ENCODE measurements at regions not wholly inside any gene's neighbourhood (a gene's known extent, or its start where the extent isn't known, plus 50 kb on each side); places are given as distances from the start of the nearest gene placed in this dataset.

- Mint-ChIP-seq H3K27ac (no peak overlapping the region), H3K27me3 (ENCODE audit: low read depth) (no peaks in the 10 kb centered on the region), H3K36me3 (no peaks in the 10 kb centered on the region), H3K4me1 (no peaks in the 10 kb centered on the region), H3K4me3 (no peak overlapping the region), H3K9me3 (no peaks in the 10 kb centered on the region)
- no peak for DNase-seq (ENCODE audit: low spot score)
- ChIA-PET POLR2A (no interaction called here), CTCF (no interaction called here)
- ATAC-seq = no peak
- TF ChIP-seq HMGA2 (CRISPR knock-in tag; IDR thresholded peaks at IDR 0.05) (peak; percentile 90), FOXP4 (CRISPR knock-in tag; IDR thresholded peaks at IDR 0.05) (no peak)
These were observed 1291.9 kb upstream of the EPHA6 start for GRCh38 chr3:95522449-95522848.

DNA sequence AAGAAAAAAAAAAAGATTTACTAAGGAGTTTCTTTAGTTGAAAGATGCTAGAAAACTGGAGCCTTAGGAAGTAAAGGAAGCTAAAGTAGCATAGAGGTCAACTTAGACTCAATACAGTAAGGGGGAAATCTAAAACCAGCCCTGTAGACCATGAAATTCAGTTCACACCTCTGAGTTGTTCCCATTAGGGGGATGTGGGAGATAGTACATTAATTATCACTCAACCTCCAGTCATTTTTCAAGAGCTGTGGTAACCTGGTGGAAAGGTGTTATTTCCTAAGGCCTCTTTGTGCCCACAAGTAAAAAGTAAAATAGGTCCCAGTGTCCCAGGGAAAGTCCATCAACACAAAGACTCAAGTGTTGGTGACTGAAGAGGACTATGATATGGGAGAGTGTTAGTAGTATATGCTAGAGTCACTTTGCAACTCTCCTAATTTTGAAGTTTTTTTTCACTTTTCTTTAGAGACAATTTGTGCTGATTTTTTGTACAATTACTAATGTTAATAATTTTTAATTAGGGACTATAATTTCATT, 1274.4 kb upstream of the EPHA6 start:
- ChIA-PET POLR2A (interaction anchor here (0.6 kb wide), 1 partner anchor 581 kb away, joined by 3 read pairs; no protein-coding TSS in a partner anchor), CTCF (no interaction called here)
- peaks cover 9% of the 10 kb centered on the region for H3K4me1 Mint-ChIP-seq
- TF ChIP-seq ZNF121 (CRISPR knock-in tag; IDR thresholded peaks at IDR 0.05) (no peak), SOX15 (CRISPR knock-in tag; IDR thresholded peaks at IDR 0.05) (no peak), HMGXB4 (CRISPR knock-in tag; IDR thresholded peaks at IDR 0.05) (no peak), USF1 (CRISPR knock-in tag; IDR thresholded peaks at IDR 0.05) (no peak), ZNF396 (CRISPR knock-in tag; IDR thresholded peaks at IDR 0.05; ENCODE audit: borderline replicate concordance) (no peak), ATF2 (CRISPR knock-in tag; IDR thresholded peaks at IDR 0.05; ENCODE audit: borderline replicate concordance, low read depth) (no peak), CREB1 (CRISPR knock-in tag; IDR thresholded peaks at IDR 0.05) (no peak), EMX1 (CRISPR knock-in tag; IDR thresholded peaks at IDR 0.05) (no peak), CREM (CRISPR knock-in tag; IDR thresholded peaks at IDR 0.05) (no peak)
- TF ChIP-seq, protein P1, sequence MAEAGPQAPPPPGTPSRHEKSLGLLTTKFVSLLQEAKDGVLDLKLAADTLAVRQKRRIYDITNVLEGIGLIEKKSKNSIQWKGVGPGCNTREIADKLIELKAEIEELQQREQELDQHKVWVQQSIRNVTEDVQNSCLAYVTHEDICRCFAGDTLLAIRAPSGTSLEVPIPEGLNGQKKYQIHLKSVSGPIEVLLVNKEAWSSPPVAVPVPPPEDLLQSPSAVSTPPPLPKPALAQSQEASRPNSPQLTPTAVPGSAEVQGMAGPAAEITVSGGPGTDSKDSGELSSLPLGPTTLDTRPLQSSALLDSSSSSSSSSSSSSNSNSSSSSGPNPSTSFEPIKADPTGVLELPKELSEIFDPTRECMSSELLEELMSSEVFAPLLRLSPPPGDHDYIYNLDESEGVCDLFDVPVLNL (CRISPR knock-in tag; IDR thresholded peaks at IDR 0.05; ENCODE audit: borderline replicate concordance, low read depth) = no peak
- TF ChIP-seq, protein P2, sequence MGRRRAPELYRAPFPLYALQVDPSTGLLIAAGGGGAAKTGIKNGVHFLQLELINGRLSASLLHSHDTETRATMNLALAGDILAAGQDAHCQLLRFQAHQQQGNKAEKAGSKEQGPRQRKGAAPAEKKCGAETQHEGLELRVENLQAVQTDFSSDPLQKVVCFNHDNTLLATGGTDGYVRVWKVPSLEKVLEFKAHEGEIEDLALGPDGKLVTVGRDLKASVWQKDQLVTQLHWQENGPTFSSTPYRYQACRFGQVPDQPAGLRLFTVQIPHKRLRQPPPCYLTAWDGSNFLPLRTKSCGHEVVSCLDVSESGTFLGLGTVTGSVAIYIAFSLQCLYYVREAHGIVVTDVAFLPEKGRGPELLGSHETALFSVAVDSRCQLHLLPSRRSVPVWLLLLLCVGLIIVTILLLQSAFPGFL (CRISPR knock-in tag; IDR thresholded peaks at IDR 0.05; ENCODE audit: borderline replicate concordance) = no peak
- H3K4me3 Mint-ChIP-seq = no peak overlapping the region
- no peaks in the 10 kb centered on the region for H3K27me3 Mint-ChIP-seq (ENCODE audit: low read depth)
- H3K9me3 Mint-ChIP-seq = peaks cover 12% of the 10 kb centered on the region
- H3K36me3 Mint-ChIP-seq = peaks cover 8% of the 10 kb centered on the region; the same call in 1 of the 2 replicates
- ATAC-seq (no peak), DNase-seq (ENCODE audit: low spot score) (no peak)
- no peak overlapping the region for H3K27ac Mint-ChIP-seq

DNA sequence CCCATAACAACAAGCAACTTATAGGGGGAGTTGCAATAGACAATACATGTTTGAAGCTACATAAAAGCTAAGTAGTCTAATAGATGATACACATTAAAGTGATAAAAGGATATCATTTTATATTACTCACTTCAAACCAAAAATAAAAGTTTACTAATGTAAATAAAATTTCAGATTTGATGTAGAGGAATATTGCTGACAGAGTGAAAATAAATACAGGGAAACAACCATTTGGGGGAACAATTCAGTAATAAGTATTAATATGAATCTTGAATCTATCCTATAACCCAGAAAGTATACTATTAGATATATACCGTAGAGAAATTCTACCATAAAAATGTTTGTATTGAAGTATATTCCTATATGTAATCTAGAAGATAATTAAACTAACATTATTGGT, 1248.9 kb upstream of the EPHA6 start:
- H3K9me3 Mint-ChIP-seq = peaks cover 12% of the 10 kb centered on the region
- TF ChIP-seq ELF4 (CRISPR knock-in tag; IDR thresholded peaks at IDR 0.05; ENCODE audit: low read depth) = no peak
- TF ChIP-seq SOX15 (CRISPR knock-in tag; IDR thresholded peaks at IDR 0.05) = no peak
- TF ChIP-seq MLX (CRISPR knock-in tag; IDR thresholded peaks at IDR 0.05) = no peak
- TF ChIP-seq, protein P3, sequence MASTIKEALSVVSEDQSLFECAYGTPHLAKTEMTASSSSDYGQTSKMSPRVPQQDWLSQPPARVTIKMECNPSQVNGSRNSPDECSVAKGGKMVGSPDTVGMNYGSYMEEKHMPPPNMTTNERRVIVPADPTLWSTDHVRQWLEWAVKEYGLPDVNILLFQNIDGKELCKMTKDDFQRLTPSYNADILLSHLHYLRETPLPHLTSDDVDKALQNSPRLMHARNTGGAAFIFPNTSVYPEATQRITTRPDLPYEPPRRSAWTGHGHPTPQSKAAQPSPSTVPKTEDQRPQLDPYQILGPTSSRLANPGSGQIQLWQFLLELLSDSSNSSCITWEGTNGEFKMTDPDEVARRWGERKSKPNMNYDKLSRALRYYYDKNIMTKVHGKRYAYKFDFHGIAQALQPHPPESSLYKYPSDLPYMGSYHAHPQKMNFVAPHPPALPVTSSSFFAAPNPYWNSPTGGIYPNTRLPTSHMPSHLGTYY (CRISPR knock-in tag; IDR thresholded peaks at IDR 0.05) = no peak
- no peak for TF ChIP-seq ZNF138 (CRISPR knock-in tag; conservative IDR thresholded peaks at IDR 0.05)
- no peak for TF ChIP-seq NR2C2 (CRISPR knock-in tag; IDR thresholded peaks at IDR 0.05)
- TF ChIP-seq ZBTB21 (CRISPR knock-in tag; IDR thresholded peaks at IDR 0.05; ENCODE audit: borderline replicate concordance) = no peak
- TF ChIP-seq NR1H2 (CRISPR knock-in tag; IDR thresholded peaks at IDR 0.05) = no peak

More for the DNA sequence above, 1248.9 kb upstream of the EPHA6 start:
- ChIA-PET CTCF (no interaction called here), POLR2A (no interaction called here)
- no peak overlapping the region for H3K4me3 Mint-ChIP-seq
- ATAC-seq (no peak), DNase-seq (ENCODE audit: low spot score) (no peak)
- no peak overlapping the region for H3K27ac Mint-ChIP-seq
- H3K4me1 Mint-ChIP-seq = peaks cover 19% of the 10 kb centered on the region
- no peaks in the 10 kb centered on the region for H3K27me3 Mint-ChIP-seq (ENCODE audit: low read depth)
- H3K36me3 Mint-ChIP-seq = 0 out of 2 replicates have a peak, but pooled peaks cover 3% of the 10 kb centered on the region

Measured in WTC11 (cell line).